ENCODE measurements at regions not wholly inside any gene's neighbourhood (a gene's known extent, or its start where the extent isn't known, plus 50 kb on each side); places are given as distances from the start of the nearest gene placed in this dataset.
"Not testable (repeated sequence)": the region's sequence is repeated elsewhere in the genome, so short reads cannot be mapped to it uniquely, and the experiment has no call there.

DNA sequence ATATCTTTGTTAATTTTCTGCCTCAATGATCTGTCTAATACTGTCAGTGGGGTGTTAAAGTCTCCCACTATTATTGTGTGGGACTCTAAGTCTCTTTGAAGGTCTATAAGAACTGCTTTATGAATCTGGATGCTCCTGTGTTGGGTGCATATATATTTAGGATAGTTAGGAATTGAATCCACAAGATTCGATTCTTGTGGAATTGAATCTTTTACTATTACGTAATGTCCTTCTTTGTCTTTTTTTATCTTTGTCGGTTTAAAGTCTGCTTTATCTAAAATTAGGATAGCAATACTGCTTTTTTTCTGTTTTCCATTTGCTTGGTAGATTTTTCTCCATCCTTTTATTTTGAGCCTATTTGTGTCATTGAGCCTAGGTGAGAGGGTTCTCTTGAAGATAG is 189.7 kb downstream of the MINAR1 start:
- peaks cover 60% of the 10 kb centered on the region for H3K27me3 Mint-ChIP-seq
- H3K27ac Mint-ChIP-seq (ENCODE audit: low read depth); H3K9me3 Mint-ChIP-seq; H3K36me3 Mint-ChIP-seq (ENCODE audit: insufficient read depth); ATAC-seq (replicated peaks; ENCODE audit: extremely low read depth, poor library complexity, severe bottlenecking); DNase-seq (ENCODE audit: low spot score in 2 of 2); H3K4me3 Mint-ChIP-seq; H3K4me1 Mint-ChIP-seq: not testable (repeated sequence)

DNA sequence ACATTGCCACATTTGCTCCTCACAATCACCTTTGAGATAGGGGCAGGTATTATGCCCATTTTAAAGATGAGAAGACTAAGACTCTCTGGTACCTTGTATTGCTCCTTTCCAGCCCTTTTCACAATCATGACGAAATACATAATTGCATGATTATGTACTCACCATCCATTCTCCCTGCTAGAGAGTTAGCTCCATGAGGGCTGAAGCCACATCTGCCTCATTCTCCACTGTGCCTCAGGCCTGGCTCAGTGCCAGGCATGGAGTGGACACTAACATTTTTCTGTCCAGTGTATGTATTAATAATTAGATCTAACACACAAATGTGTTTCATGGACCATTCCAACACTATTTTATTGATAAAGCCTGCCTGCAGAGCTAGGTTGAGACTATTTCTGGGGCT is 191.4 kb downstream of the MINAR1 start:
- Mint-ChIP-seq H3K9me3 (no peaks in the 10 kb centered on the region), H3K36me3 (ENCODE audit: insufficient read depth) (no peaks in the 10 kb centered on the region), H3K4me3 (no peak overlapping the region), H3K27me3 (peaks cover 73% of the 10 kb centered on the region), H3K27ac (ENCODE audit: low read depth) (no peak overlapping the region), H3K4me1 (no peaks in the 10 kb centered on the region)
- DNase-seq (ENCODE audit: low spot score in 2 of 2) (no peak), ATAC-seq (replicated peaks; ENCODE audit: extremely low read depth, poor library complexity, severe bottlenecking) (no peak)

DNA sequence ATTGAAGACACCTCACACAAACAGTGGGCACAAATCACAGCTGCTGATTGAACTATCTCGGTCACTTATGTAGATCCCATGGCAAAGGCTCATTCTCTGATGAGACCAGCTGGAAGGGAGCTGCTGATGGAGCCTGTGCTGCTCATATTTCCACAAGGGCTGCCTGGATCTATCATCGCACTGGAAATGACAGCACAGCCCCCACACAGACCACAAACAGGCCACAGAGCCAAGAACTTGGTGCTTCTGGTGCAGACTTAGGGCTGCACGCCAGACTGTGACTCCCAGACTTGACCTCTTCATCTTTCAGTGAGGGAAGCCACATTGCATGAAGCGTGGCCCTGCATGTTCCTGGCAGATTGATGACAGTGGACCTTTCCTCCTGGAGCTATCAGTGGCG is 197.6 kb downstream of the MINAR1 start:
- Mint-ChIP-seq H3K9me3 (no peaks in the 10 kb centered on the region), H3K4me1 (no peaks in the 10 kb centered on the region), H3K4me3 (no peak overlapping the region), H3K27ac (ENCODE audit: low read depth) (no peak overlapping the region), H3K27me3 (peaks cover 49% of the 10 kb centered on the region), H3K36me3 (ENCODE audit: insufficient read depth) (no peaks in the 10 kb centered on the region)
- DNase-seq (ENCODE audit: low spot score in 2 of 2): no peak
- ATAC-seq (replicated peaks; ENCODE audit: extremely low read depth, poor library complexity, severe bottlenecking): no peak

DNA sequence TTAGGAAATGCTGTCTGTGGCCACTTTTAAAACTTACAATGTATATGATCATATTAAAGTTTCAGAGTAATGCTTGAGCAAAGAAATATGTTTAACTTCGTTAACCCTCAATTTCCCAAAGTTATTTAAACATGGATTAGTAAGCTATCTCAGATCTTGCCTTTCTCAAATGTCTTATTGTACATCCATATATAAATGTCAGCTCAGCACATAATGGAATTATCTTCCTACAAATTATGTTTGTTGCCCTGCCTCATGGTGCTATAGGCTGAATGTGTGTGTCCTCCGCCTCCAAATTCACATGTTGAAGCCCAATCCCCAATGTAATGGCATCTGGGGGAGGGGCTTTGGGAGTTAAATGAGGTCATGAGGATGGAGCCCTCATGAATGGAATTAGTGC is 200.3 kb downstream of the MINAR1 start:
- H3K4me3 Mint-ChIP-seq: no peak overlapping the region
- ATAC-seq (replicated peaks; ENCODE audit: extremely low read depth, poor library complexity, severe bottlenecking) (no peak), DNase-seq (ENCODE audit: low spot score in 2 of 2) (no peak)
- no peak overlapping the region for H3K27ac Mint-ChIP-seq (ENCODE audit: low read depth)
- H3K27me3 Mint-ChIP-seq: peaks cover 48% of the 10 kb centered on the region
- no peaks in the 10 kb centered on the region for H3K4me1 Mint-ChIP-seq
- no peaks in the 10 kb centered on the region for H3K36me3 Mint-ChIP-seq (ENCODE audit: insufficient read depth)
- H3K9me3 Mint-ChIP-seq: no peaks in the 10 kb centered on the region

DNA sequence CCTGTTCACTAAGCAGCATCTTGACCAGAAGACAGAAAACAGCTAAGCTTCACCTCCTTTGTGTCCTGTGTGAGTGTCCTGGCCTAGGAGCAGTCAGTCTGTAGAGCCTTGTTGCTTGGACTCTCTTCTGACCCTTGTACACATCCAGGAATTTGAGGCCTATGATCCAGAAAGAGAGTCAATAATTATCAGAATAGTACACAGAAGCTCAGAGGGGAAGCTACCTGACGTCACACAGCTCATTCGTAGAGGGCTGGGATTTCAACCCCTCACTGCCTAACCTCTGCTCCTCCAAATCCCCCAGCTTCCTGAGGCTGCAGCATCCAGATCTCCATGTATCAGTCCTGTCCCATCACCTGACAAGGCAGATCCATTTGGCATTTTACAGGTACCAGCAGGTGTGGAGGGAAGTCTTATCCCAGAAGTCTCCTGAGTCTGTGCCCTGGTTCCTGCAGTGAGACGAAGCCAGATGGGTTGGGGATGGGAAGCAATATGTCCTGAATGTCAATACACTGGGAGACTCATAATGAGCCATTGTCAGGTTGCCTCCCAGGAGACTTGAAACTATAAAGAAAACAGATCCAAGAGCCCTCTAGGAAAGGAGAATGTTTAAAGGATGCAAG is 203.1 kb downstream of the MINAR1 start:
- H3K9me3 Mint-ChIP-seq: no peaks in the 10 kb centered on the region
- peaks cover 2% of the 10 kb centered on the region for H3K36me3 Mint-ChIP-seq (ENCODE audit: insufficient read depth)
- no peaks in the 10 kb centered on the region for H3K4me1 Mint-ChIP-seq
- H3K4me3 Mint-ChIP-seq: no peak overlapping the region
- H3K27me3 Mint-ChIP-seq: peaks cover 44% of the 10 kb centered on the region
- ATAC-seq (replicated peaks; ENCODE audit: extremely low read depth, poor library complexity, severe bottlenecking) (no peak), DNase-seq (ENCODE audit: low spot score in 2 of 2) (no peak)
- H3K27ac Mint-ChIP-seq (ENCODE audit: low read depth): no peak overlapping the region

DNA sequence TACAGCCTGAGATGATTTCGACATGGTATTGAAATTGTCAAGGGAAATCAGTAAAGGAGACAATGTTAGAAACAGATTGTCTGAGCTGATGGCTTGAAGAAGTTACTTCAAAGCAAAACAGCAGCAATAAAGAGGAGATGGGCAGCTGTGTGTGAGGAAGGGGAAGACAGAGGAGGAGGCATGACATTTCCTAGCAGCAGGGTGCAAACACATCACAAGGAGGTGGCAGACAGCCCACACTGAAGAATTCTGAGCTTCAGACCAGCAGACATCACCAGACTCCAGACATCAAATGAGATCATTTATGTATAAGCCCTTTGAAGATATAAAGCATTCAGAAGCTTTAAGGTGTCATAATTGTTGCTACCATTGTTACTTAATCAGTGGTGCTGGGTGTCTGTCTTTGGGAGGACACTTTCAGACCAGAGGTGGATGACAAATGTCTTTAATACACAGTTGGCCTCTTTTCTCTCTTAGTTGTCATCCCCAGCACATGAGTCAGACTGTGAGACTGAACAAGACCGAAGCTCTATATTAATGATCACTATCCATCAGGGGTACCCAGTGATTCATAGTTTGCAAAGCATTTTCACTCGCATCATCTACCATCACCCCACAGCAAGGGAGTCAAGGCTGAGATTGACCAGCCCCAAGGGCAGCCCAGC is 203.9 kb downstream of the MINAR1 start:
- Mint-ChIP-seq H3K9me3 (no peaks in the 10 kb centered on the region), H3K27me3 (peaks cover 52% of the 10 kb centered on the region), H3K36me3 (ENCODE audit: insufficient read depth) (peaks cover 2% of the 10 kb centered on the region), H3K4me3 (no peak overlapping the region), H3K27ac (ENCODE audit: low read depth) (no peak overlapping the region), H3K4me1 (no peaks in the 10 kb centered on the region)
- no peak for ATAC-seq (replicated peaks; ENCODE audit: extremely low read depth, poor library complexity, severe bottlenecking)
- no peak for DNase-seq (ENCODE audit: low spot score in 2 of 2)

DNA sequence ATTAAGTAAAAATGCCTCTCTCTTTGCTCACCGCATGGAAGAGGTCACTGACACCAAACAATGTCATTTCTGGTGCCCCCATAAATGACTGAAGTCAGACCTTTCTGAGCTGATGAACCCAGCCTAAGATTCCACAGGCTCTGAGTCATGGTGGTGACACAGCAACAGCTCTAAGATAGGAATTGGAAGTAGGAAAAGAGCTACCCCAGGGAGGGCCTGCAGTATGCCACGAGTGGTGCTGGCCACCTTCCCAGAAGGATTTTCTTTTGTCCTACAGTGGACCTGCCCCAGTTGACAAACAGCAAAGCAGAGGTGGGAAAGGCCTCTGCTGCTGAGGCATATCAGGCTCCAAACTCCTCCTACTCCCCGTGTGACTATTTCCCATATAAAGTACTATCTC is 208.1 kb downstream of the MINAR1 start:
- no peaks in the 10 kb centered on the region for H3K9me3 Mint-ChIP-seq
- H3K36me3 Mint-ChIP-seq (ENCODE audit: insufficient read depth): peaks cover 2% of the 10 kb centered on the region
- no peak overlapping the region for H3K4me3 Mint-ChIP-seq

DNA sequence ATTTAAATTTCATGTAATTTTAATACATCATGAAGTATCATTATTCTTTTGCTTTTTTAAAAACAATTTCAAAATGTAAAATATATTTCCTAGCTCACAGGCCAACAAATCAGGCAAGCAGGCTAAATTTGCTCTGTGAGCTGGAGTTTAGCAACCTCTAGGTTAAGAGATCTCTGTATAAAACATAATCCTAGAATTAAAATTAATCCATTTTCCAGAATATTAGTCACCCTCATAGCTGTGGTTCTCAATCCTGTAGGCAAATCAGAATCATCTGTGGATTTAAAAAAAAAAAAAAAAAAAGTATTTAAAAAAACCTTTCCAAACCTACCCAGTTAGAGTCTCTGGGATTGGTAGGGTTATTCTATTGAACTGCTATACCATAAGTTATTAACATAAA is 209.7 kb downstream of the MINAR1 start:
- Mint-ChIP-seq H3K36me3 (ENCODE audit: insufficient read depth) (peaks cover 2% of the 10 kb centered on the region), H3K9me3 (no peaks in the 10 kb centered on the region), H3K4me1 (no peaks in the 10 kb centered on the region), H3K27me3 (peaks cover 36% of the 10 kb centered on the region), H3K4me3 (no peak overlapping the region), H3K27ac (ENCODE audit: low read depth) (no peak overlapping the region)
- DNase-seq (ENCODE audit: low spot score in 2 of 2): no peak
- ATAC-seq (replicated peaks; ENCODE audit: extremely low read depth, poor library complexity, severe bottlenecking): no peak

More for the DNA sequence above, 208.1 kb downstream of the MINAR1 start:
- ATAC-seq (replicated peaks; ENCODE audit: extremely low read depth, poor library complexity, severe bottlenecking): no peak
- peaks cover 45% of the 10 kb centered on the region for H3K27me3 Mint-ChIP-seq
- H3K4me1 Mint-ChIP-seq: no peaks in the 10 kb centered on the region
- H3K27ac Mint-ChIP-seq (ENCODE audit: low read depth): no peak overlapping the region
- no peak for DNase-seq (ENCODE audit: low spot score in 2 of 2)

DNA sequence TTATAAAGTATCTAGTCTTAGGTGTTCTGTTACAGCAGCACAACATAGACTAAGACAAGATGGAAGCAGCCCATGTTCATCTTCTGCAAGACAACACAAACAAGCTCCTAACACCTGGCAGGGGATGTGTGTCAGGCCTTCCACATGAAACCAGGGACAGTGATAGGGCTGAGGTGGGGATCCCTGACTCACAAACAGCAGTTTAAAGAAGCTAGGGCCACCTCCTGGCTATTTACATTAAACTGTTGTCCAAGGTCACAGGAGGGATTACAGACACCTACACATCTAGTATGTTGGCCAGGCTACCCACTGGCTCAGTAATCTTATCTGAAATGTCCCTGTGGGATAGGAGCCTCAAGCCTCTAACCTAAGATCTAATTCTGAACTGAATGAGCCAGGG is 211.3 kb downstream of the MINAR1 start:
- Mint-ChIP-seq H3K9me3 (no peaks in the 10 kb centered on the region), H3K27ac (ENCODE audit: low read depth) (no peak overlapping the region), H3K4me3 (no peak overlapping the region), H3K27me3 (peaks cover 32% of the 10 kb centered on the region), H3K4me1 (no peaks in the 10 kb centered on the region), H3K36me3 (ENCODE audit: insufficient read depth) (peaks cover 3% of the 10 kb centered on the region)
- DNase-seq (ENCODE audit: low spot score in 2 of 2) (no peak), ATAC-seq (replicated peaks; ENCODE audit: extremely low read depth, poor library complexity, severe bottlenecking) (no peak)

DNA sequence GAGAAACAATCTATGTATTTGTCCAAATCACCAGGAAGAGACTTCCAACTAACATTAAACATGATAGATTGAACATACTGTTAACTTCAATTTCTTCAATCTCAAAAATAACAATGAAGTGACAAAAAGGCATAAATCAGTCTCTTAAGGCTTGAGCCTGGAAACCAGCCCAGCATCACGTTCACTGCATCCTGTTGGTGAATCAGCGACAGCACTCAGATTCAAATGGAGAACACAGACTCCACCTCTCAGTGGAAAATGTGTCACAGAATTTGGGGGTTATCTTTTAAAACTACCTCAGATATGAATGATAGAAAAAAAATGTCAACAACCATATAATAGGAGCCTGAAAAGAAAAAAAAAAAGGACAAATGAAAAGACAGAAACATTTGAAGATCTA is 212.0 kb downstream of the MINAR1 start:
- no peak for DNase-seq (ENCODE audit: low spot score in 2 of 2)
- Mint-ChIP-seq H3K36me3 (ENCODE audit: insufficient read depth) (peaks cover 3% of the 10 kb centered on the region), H3K4me3 (no peak overlapping the region), H3K27ac (ENCODE audit: low read depth) (no peak overlapping the region), H3K27me3 (peaks cover 32% of the 10 kb centered on the region), H3K4me1 (no peaks in the 10 kb centered on the region), H3K9me3 (no peaks in the 10 kb centered on the region)
- no peak for ATAC-seq (replicated peaks; ENCODE audit: extremely low read depth, poor library complexity, severe bottlenecking)

DNA sequence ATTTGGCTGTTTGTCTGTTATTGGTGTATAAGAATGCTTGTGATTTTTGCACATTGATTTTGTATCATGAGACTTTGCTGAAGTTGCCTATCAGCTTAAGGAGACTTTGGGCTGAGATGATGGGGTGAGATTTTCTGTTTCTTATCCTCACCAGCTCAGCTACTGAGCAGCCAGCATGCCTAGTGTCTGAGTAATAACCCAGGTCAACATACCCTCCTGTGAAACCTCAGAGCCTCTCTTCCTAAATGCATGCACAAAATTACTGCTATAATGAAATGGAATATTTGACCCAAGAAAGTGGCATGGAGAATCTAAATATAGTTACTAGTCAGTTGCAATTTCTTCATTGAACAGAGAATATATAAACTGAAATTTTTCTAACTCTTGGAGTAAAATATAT is 220.8 kb downstream of the MINAR1 start:
- not testable (repeated sequence) for H3K4me3 Mint-ChIP-seq; DNase-seq (ENCODE audit: low spot score in 2 of 2); H3K27ac Mint-ChIP-seq (ENCODE audit: low read depth); ATAC-seq (replicated peaks; ENCODE audit: extremely low read depth, poor library complexity, severe bottlenecking); H3K9me3 Mint-ChIP-seq; H3K36me3 Mint-ChIP-seq (ENCODE audit: insufficient read depth); H3K4me1 Mint-ChIP-seq
- H3K27me3 Mint-ChIP-seq: peaks cover 48% of the 10 kb centered on the region

DNA sequence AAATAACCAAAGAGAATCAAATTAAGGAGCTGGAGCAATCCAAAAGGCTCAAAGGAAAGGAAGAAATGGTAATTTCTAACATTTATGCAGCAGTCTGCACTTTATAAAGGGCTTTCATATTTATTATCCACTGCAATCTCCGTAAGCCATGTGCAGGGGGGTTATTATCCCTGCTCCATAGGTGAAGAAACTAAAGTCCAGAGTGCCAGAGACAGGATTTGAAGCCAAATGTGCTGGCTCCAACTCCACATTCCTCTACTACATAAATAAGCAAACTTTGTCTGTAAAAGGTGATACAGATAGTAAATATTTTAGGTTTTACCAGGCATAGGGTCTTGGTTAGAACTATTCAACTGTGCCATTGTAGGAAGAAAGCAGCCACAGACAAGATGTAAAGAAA is 221.4 kb downstream of the MINAR1 start:
- H3K4me1 Mint-ChIP-seq: no peaks in the 10 kb centered on the region
- no peaks in the 10 kb centered on the region for H3K9me3 Mint-ChIP-seq
- no peak for ATAC-seq (replicated peaks; ENCODE audit: extremely low read depth, poor library complexity, severe bottlenecking)
- no peak overlapping the region for H3K27ac Mint-ChIP-seq (ENCODE audit: low read depth)
- peaks cover 54% of the 10 kb centered on the region for H3K27me3 Mint-ChIP-seq
- no peak for DNase-seq (ENCODE audit: low spot score in 2 of 2)
- H3K36me3 Mint-ChIP-seq (ENCODE audit: insufficient read depth): no peaks in the 10 kb centered on the region
- no peak overlapping the region for H3K4me3 Mint-ChIP-seq

DNA sequence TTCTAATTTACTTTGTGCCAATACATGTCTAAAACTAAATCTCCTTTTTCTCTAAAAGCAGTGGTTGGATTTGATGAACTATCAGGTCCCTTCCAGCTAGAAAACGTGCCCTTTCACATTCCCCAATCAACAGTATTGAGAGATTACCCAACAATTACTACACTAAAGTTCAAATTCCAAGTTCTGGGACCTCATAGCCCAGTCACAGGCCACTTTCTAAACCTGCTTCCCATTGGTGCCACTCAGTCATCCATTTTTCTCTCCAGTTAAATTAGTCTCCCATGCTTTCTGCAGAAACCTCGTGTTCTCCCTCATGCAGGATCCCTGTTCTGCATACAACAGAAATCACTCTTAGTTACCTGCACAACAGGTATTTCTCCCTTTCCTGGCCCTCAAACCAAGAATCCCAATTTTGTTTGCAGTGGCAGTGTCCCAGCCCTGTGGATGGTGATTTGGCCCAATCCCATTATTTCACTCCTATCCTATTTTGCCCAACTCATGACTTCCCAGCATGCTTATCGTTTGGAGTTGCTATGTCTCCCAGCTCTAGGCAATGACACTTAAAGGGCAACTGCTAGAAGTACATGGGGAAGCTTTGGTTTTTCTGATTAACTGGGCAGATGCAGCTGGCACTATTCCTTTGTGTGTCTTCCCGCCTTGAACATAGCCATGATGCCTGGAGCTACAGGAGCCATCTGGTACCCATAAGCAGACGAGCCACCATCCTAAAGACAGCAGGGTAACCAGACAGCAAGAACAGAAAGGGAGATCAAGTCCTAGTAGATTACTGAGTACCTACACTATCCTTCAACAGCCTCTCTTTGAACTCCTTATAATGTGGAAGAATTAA is 224.2 kb downstream of the MINAR1 start:
- Mint-ChIP-seq H3K27ac (ENCODE audit: low read depth) (no peak overlapping the region), H3K4me3 (no peak overlapping the region), H3K27me3 (peaks cover 62% of the 10 kb centered on the region), H3K36me3 (ENCODE audit: insufficient read depth) (no peaks in the 10 kb centered on the region), H3K9me3 (no peaks in the 10 kb centered on the region), H3K4me1 (no peaks in the 10 kb centered on the region)
- ATAC-seq (replicated peaks; ENCODE audit: extremely low read depth, poor library complexity, severe bottlenecking) (no peak), DNase-seq (ENCODE audit: low spot score in 2 of 2) (no peak)
